ENCODE measurements at regions not wholly inside any gene's neighbourhood (a gene's known extent, or its start where the extent isn't known, plus 50 kb on each side); places are given as distances from the start of the nearest gene placed in this dataset.

DNA sequence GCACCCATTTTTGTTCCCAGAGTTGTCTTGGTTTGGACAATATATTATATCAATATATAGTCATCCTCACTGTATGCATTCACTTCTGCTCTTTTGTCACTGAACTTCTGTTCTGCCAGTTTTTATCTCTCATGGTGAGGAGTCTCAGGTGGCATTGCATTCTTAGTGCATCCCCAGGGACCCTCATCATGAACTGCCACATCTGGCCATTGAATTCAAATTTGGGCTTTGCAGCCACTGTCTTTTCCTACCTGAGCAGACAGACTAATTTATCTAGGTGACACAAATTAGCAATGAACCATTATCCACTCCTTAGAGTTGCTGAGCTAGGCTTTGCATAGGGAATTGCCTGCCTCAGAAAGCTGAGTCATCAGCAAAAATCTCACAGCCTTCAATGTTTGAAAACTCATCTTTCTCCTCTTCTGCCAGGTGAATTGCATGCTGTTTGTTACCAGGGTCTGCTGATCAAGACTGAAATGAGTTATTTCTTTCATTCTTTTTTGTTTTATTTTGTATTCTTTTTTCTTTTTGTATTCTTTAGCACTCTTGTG, 316.8 kb upstream of the MTPN start:
- Histone ChIP-seq H3K36me3 (ENCODE audit: insufficient read depth, low read length) (no peaks in the 10 kb centered on the region), H3K9me2 (replicated peaks; ENCODE audit: low read depth, low read length) (no peaks in the 10 kb centered on the region), H3K27me3 (ENCODE audit: insufficient read depth, low read length, poor library complexity, severe bottlenecking) (no peaks in the 10 kb centered on the region), H4K20me1 (ENCODE audit: insufficient read depth, low read length, poor library complexity, severe bottlenecking) (no peaks in the 10 kb centered on the region), H3K9ac (ENCODE audit: low read depth, low read length, poor library complexity, severe bottlenecking) (no peak overlapping the region), H3K4me2 (ENCODE audit: low read depth, low read length, poor library complexity, severe bottlenecking) (no peak overlapping the region), H3K79me2 (ENCODE audit: insufficient read depth, low read length) (no peaks in the 10 kb centered on the region), H3K4me1 (ENCODE audit: insufficient read depth, low read length, poor library complexity, severe bottlenecking) (no peaks in the 10 kb centered on the region), H3F3A (ENCODE audit: low read depth) (no peaks in the 10 kb centered on the region), H2AFZ (ENCODE audit: low read length) (no peak overlapping the region), H3K9me3 (ENCODE audit: insufficient read depth, low read depth, low read length) (no peaks in the 10 kb centered on the region), H3K4me3 (ENCODE audit: low read length, poor library complexity, severe bottlenecking) (no peak overlapping the region)
- TF ChIP-seq, protein P1, sequence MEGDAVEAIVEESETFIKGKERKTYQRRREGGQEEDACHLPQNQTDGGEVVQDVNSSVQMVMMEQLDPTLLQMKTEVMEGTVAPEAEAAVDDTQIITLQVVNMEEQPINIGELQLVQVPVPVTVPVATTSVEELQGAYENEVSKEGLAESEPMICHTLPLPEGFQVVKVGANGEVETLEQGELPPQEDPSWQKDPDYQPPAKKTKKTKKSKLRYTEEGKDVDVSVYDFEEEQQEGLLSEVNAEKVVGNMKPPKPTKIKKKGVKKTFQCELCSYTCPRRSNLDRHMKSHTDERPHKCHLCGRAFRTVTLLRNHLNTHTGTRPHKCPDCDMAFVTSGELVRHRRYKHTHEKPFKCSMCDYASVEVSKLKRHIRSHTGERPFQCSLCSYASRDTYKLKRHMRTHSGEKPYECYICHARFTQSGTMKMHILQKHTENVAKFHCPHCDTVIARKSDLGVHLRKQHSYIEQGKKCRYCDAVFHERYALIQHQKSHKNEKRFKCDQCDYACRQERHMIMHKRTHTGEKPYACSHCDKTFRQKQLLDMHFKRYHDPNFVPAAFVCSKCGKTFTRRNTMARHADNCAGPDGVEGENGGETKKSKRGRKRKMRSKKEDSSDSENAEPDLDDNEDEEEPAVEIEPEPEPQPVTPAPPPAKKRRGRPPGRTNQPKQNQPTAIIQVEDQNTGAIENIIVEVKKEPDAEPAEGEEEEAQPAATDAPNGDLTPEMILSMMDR (conservative IDR thresholded peaks at IDR 0.05; ENCODE audit: low read length), result no peak
- no peak for TF ChIP-seq EZH2phosphoT487 (IDR thresholded peaks at IDR 0.05; ENCODE audit: borderline replicate concordance)

DNA sequence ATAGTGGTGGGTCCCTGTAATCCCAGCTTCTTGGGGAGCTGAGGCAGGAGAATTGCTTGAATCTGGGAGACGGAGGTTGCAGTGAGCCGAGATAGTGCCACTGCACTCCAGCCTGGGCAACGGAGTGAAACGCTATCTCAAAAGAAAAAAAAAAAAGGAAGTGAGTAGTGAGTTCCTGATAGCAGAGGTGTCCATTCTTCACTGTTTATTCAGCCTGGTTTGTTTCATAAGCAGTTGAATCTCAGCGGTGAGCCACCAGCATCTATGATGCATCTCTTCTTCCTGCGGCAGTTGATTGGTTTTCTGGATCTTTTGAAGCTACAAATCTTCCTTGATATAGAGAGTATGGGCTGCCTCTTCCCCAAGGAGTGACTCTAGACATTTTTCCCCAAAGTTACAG, 316.1 kb upstream of the MTPN start:
- H3F3A ChIP-seq (ENCODE audit: low read depth), result no peaks in the 10 kb centered on the region
- no peaks in the 10 kb centered on the region for H3K4me1 ChIP-seq (ENCODE audit: insufficient read depth, low read length, poor library complexity, severe bottlenecking)
- no peaks in the 10 kb centered on the region for H3K9me2 ChIP-seq (replicated peaks; ENCODE audit: low read depth, low read length)
- no peaks in the 10 kb centered on the region for H3K9me3 ChIP-seq (ENCODE audit: insufficient read depth, low read depth, low read length)
- H3K79me2 ChIP-seq (ENCODE audit: insufficient read depth, low read length), result no peaks in the 10 kb centered on the region
- H3K4me2 ChIP-seq (ENCODE audit: low read depth, low read length, poor library complexity, severe bottlenecking), result no peak overlapping the region
- H4K20me1 ChIP-seq (ENCODE audit: insufficient read depth, low read length, poor library complexity, severe bottlenecking), result no peaks in the 10 kb centered on the region
- no peak overlapping the region for H2AFZ ChIP-seq (ENCODE audit: low read length)
- no peaks in the 10 kb centered on the region for H3K36me3 ChIP-seq (ENCODE audit: insufficient read depth, low read length)
- TF ChIP-seq EZH2phosphoT487 (IDR thresholded peaks at IDR 0.05; ENCODE audit: borderline replicate concordance), result no peak
- TF ChIP-seq, protein P1 (conservative IDR thresholded peaks at IDR 0.05; ENCODE audit: low read length), result no peak
- H3K4me3 ChIP-seq (ENCODE audit: low read length, poor library complexity, severe bottlenecking), result no peak overlapping the region
- H3K9ac ChIP-seq (ENCODE audit: low read depth, low read length, poor library complexity, severe bottlenecking), result no peak overlapping the region
- H3K27me3 ChIP-seq (ENCODE audit: insufficient read depth, low read length, poor library complexity, severe bottlenecking), result no peaks in the 10 kb centered on the region

DNA sequence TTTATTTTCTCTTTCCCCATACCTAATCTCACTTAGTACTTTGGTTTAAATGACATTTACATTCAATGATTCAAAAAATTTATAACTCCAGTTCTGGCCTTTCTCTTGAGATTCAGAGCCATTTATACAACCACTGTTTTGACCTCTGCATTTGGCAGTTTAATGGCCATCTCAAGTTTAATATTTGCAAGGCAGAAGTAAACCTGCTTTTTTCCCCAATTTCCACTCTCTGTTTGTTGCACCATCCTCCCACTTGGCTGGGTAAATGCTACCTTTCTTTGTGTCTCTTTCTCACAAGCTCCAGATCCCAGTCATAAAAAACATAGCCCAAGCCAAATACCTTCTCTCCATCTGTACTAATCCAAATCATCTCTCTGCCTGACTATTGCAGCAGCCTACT, 315.2 kb upstream of the MTPN start:
- no peak overlapping the region for H3K4me3 ChIP-seq (ENCODE audit: low read length, poor library complexity, severe bottlenecking)
- TF ChIP-seq EZH2phosphoT487 (IDR thresholded peaks at IDR 0.05; ENCODE audit: borderline replicate concordance), result no peak
- TF ChIP-seq, protein P1 (conservative IDR thresholded peaks at IDR 0.05; ENCODE audit: low read length), result no peak
- H3K4me2 ChIP-seq (ENCODE audit: low read depth, low read length, poor library complexity, severe bottlenecking), result no peak overlapping the region

More for the DNA sequence above, 315.2 kb upstream of the MTPN start:
- no peaks in the 10 kb centered on the region for H3K4me1 ChIP-seq (ENCODE audit: insufficient read depth, low read length, poor library complexity, severe bottlenecking)
- H3K9ac ChIP-seq (ENCODE audit: low read depth, low read length, poor library complexity, severe bottlenecking), result no peak overlapping the region
- H3K27me3 ChIP-seq (ENCODE audit: insufficient read depth, low read length, poor library complexity, severe bottlenecking), result no peaks in the 10 kb centered on the region
- no peaks in the 10 kb centered on the region for H3K79me2 ChIP-seq (ENCODE audit: insufficient read depth, low read length)
- H3K9me3 ChIP-seq (ENCODE audit: insufficient read depth, low read depth, low read length), result no peaks in the 10 kb centered on the region
- H2AFZ ChIP-seq (ENCODE audit: low read length), result no peak overlapping the region
- no peaks in the 10 kb centered on the region for H3K9me2 ChIP-seq (replicated peaks; ENCODE audit: low read depth, low read length)
- no peaks in the 10 kb centered on the region for H3K36me3 ChIP-seq (ENCODE audit: insufficient read depth, low read length)
- H4K20me1 ChIP-seq (ENCODE audit: insufficient read depth, low read length, poor library complexity, severe bottlenecking), result no peaks in the 10 kb centered on the region
- no peaks in the 10 kb centered on the region for H3F3A ChIP-seq (ENCODE audit: low read depth)

Measured in Loucy (cell line).